NCI-H1694 treated with DMSO at 0.1 percent for 48 hours (cell line): ENCODE measurements at regions not wholly inside any gene's neighbourhood (a gene's known extent, or its start where the extent isn't known, plus 50 kb on each side); places are given as distances from the start of the nearest gene placed in this dataset.

Source experiments
- DNase-seq: peaks from one replicate; lab custom pipeline; 2025; lab: John Stamatoyannopoulos, UW

- no peak for DNase-seq
These were observed 94.6 kb downstream of the HAPSTR1 start for GRCh38 chr16:9186061-9186460.

- no peak for DNase-seq
These were observed 97.3 kb downstream of the HAPSTR1 start for GRCh38 chr16:9188721-9189120.

GRCh38 chr16:9191274-9191850 lies 99.9 kb downstream of the HAPSTR1 start:
- no peak for DNase-seq

GRCh38 chr16:9192746-9193145 lies 101.3 kb downstream of the HAPSTR1 start:
- no peak for DNase-seq

- DNase-seq = no peak
These were observed 103.8 kb downstream of the HAPSTR1 start for GRCh38 chr16:9195287-9195686.

- DNase-seq = no peak
These were observed 106.7 kb downstream of the HAPSTR1 start for GRCh38 chr16:9197957-9198661.

GRCh38 chr16:9199311-9199710 lies 107.9 kb downstream of the HAPSTR1 start:
- DNase-seq = no peak

GRCh38 chr16:9199751-9200150 lies 108.3 kb downstream of the HAPSTR1 start:
- DNase-seq = no peak

- no peak for DNase-seq
These were observed 112.5 kb downstream of the HAPSTR1 start for GRCh38 chr16:9203956-9204355.

- DNase-seq = no peak
These were observed 114.2 kb downstream of the HAPSTR1 start for GRCh38 chr16:9205661-9206060.

- no peak for DNase-seq
These were observed 114.7 kb downstream of the HAPSTR1 start for GRCh38 chr16:9206156-9206555.

- DNase-seq = no peak
These were observed 121.2 kb downstream of the HAPSTR1 start for GRCh38 chr16:9212621-9213020.

GRCh38 chr16:9219813-9220212 lies 128.4 kb downstream of the HAPSTR1 start:
- DNase-seq = no peak

GRCh38 chr16:9225527-9226316 lies 134.3 kb downstream of the HAPSTR1 start:
- no peak for DNase-seq

- no peak for DNase-seq
These were observed 135.5 kb downstream of the HAPSTR1 start for GRCh38 chr16:9226924-9227323.

GRCh38 chr16:9231039-9231438 lies 139.6 kb downstream of the HAPSTR1 start:
- no peak for DNase-seq

- no peak for DNase-seq
These were observed 140.8 kb downstream of the HAPSTR1 start for GRCh38 chr16:9232102-9232770.

- no peak for DNase-seq
These were observed 144.4 kb downstream of the HAPSTR1 start for GRCh38 chr16:9235867-9236266.

- no peak for DNase-seq
These were observed 144.9 kb downstream of the HAPSTR1 start for GRCh38 chr16:9236319-9236718.

- DNase-seq = no peak
These were observed 146.9 kb downstream of the HAPSTR1 start for GRCh38 chr16:9238346-9238745.

- no peak for DNase-seq
These were observed 149.7 kb downstream of the HAPSTR1 start for GRCh38 chr16:9241177-9241576.

GRCh38 chr16:9248162-9248561 lies 156.7 kb downstream of the HAPSTR1 start:
- DNase-seq = no peak

GRCh38 chr16:9249534-9249933 lies 158.1 kb downstream of the HAPSTR1 start:
- no peak for DNase-seq
